CD4-positive, alpha-beta T cell treated with Interleukin-12 subunit alpha and Interleukin-12 subunit beta, for 1 hour (primary cell): ENCODE measurements at regions not wholly inside any gene's neighbourhood (a gene's known extent, or its start where the extent isn't known, plus 50 kb on each side); places are given as distances from the start of the nearest gene placed in this dataset.
A peak's percentile ranks its signal among the peaks of the same experiment; 100 is the strongest.
"Not testable (repeated sequence)": the region's sequence is repeated elsewhere in the genome, so short reads cannot be mapped to it uniquely, and the experiment has no call there.

Source experiments
- DNase-seq: peaks from one replicate; pipeline ENCODE4 v3.0.0-alpha.2; 2020

GRCh38 chr3:72087420-72087819 lies 302.5 kb upstream of the PROK2 start:
- DNase-seq, result no peak

GRCh38 chr3:72086743-72087087 lies 301.8 kb upstream of the PROK2 start:
- DNase-seq, result no peak

- no peak for DNase-seq
Measured at GRCh38 chr3:72086042-72086742, 301.2 kb upstream of the PROK2 start.

- DNase-seq, result no peak
Measured at GRCh38 chr3:72085036-72085435, 300.1 kb upstream of the PROK2 start.

- DNase-seq, result no peak
Measured at GRCh38 chr3:72082776-72083462, 298.0 kb upstream of the PROK2 start.

- DNase-seq, result peak; percentile 15
Measured at GRCh38 chr3:72082186-72082715, 297.3 kb upstream of the PROK2 start.

GRCh38 chr3:72081471-72082185 lies 296.7 kb upstream of the PROK2 start:
- no peak for DNase-seq

GRCh38 chr3:72080800-72081199 lies 295.9 kb upstream of the PROK2 start:
- DNase-seq, result no peak

- DNase-seq, result no peak
Measured at GRCh38 chr3:72080095-72080494, 295.1 kb upstream of the PROK2 start.

- DNase-seq, result no peak
Measured at GRCh38 chr3:72079369-72079872, 294.5 kb upstream of the PROK2 start.

- no peak for DNase-seq
Measured at GRCh38 chr3:72078676-72079368, 293.9 kb upstream of the PROK2 start.

- no peak for DNase-seq
Measured at GRCh38 chr3:72077473-72078259, 292.7 kb upstream of the PROK2 start.

GRCh38 chr3:72075848-72076247 lies 290.9 kb upstream of the PROK2 start:
- not testable (repeated sequence) for DNase-seq

GRCh38 chr3:72071624-72072023 lies 286.7 kb upstream of the PROK2 start:
- no peak for DNase-seq

GRCh38 chr3:72070005-72070404 lies 285.1 kb upstream of the PROK2 start:
- DNase-seq, result no peak

GRCh38 chr3:72069543-72069942 lies 284.6 kb upstream of the PROK2 start:
- DNase-seq, result no peak

GRCh38 chr3:72068621-72069020 lies 283.7 kb upstream of the PROK2 start:
- no peak for DNase-seq

- no peak for DNase-seq
Measured at GRCh38 chr3:72067721-72068120, 282.8 kb upstream of the PROK2 start.

- no peak for DNase-seq
Measured at GRCh38 chr3:72065872-72066641, 281.1 kb upstream of the PROK2 start.

- DNase-seq, result no peak
Measured at GRCh38 chr3:72065236-72065635, 280.3 kb upstream of the PROK2 start.

GRCh38 chr3:72064727-72065126 lies 279.8 kb upstream of the PROK2 start:
- not testable (repeated sequence) for DNase-seq
